ENCODE measurements at regions not wholly inside any gene's neighbourhood (a gene's known extent, or its start where the extent isn't known, plus 50 kb on each side); places are given as distances from the start of the nearest gene placed in this dataset.
"Not testable (repeated sequence)": the region's sequence is repeated elsewhere in the genome, so short reads cannot be mapped to it uniquely, and the experiment has no call there.

DNA sequence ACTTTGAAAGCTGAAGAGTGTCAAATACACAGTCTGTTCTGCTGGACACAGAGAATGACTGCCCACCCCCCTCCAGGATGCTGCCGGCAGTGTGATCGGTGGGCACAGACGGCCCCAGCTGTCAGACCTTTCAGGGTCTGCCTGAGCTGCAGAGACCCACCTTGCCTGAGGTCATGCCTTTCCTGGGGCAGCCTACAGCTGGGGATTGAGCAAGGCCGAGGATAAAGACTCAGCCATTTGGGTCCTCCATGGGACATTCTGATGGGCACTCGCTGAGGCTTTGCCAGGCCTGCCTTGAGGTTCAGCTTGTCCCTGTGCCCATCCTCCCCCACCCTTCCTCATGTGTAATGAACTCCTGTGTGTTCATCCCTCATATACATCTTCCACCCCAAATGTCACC, 102.3 kb upstream of the SMAD3 start:
- DNase-seq (ENCODE audit: low spot score), result no peak

DNA sequence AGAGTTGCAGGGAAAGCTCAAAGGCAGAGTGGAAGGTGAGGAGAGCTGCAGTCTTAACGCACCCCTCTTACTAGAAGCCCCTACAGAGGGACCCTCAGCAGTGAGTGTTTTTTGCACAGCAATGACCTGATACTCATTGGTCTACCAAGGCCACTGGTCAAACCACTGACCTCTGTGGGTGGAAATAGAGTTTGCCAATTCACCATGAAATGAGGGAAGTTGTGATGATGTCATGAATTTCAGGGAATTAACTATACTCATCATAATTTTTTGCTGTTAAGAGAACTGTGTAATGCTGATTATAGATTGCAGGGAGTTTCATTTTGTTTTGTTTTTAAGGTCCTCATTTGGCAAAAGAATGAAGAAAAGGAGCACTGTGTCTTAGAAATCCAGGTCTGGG, 101.7 kb upstream of the SMAD3 start:
- no peak for DNase-seq (ENCODE audit: low spot score)

DNA sequence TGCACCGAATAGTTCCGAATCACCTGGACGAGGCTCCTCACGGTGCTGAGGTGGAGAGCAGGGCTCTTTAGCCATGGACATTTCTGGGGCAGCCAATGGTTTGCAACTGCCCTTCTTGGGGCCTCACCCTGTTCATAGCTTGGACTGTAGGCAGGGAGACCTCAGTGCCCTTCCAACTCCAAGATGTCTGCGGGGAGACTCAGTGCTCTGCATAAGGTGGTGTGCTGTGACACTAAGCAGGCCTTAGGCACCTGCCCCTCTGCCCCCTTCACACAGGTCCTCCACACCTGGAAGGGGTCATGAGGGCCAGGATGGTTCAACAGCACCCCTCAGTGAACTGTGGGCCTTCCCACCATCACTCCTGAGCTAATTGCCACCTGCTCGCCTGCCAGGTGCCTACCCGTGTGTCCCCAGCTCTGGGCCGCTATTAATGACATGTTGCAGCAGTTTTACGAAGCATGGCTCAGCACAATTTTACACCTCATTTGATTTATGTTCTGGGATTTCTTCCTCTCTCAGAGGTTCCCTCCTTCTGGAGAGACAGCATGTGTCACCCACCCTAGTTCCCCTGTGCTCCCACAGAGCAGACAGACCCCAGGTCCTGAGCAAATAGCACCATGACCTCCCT, 101.2 kb upstream of the SMAD3 start:
- DNase-seq (ENCODE audit: low spot score), result no peak

DNA sequence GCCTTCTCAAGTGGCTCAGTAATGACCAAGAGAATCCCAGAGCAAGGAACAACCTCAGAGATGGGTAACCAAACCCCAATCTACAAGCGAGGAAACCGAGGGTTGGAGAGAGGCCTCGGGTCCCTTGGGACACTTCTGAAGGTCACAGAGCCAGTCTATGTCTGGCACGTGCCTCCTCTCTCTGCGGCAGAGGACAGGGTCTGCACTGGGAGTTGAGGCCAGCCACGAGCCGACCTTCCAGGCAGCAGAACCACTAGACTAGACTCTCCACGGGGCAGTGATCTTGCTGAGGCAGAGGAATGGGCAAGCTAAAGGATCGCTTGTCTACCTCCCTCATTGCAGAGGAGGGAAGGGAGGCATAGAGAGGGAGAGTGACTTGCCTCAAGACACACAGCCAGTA, 100.6 kb upstream of the SMAD3 start:
- no peak for DNase-seq (ENCODE audit: low spot score)

DNA sequence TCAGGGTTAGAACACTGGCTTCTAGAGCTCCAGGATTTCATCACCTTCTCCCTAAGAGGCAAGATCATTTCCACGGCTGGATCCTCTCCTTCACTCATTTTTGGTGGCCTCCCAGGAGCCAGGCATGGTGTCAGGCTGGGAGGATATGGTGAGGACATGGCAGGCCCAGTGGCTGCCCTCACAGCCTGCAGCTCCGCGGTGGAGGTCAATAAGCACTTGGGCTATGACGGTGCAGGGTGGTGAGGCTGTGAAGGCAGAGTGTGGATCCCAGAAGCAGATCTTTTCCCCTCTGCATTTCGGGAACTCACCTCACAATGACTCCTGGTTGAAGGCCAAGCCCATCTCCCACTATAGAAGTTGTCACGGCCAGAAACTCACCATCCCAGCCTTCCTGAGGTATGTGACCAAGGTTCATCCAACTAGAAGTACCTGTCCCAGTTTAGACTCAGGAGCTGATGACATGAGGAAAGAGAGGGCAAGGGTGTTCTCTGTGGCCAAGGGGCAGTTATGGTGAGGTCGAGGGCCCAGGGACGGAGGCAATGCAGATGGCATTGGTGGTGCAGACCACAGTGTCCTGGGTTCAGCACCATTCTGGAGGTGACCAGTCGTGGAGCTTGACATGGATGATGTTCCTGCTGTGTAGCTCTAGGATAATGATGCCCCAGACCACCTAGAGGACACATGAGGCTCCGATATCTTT, 100.1 kb upstream of the SMAD3 start:
- no peak for DNase-seq (ENCODE audit: low spot score)

DNA sequence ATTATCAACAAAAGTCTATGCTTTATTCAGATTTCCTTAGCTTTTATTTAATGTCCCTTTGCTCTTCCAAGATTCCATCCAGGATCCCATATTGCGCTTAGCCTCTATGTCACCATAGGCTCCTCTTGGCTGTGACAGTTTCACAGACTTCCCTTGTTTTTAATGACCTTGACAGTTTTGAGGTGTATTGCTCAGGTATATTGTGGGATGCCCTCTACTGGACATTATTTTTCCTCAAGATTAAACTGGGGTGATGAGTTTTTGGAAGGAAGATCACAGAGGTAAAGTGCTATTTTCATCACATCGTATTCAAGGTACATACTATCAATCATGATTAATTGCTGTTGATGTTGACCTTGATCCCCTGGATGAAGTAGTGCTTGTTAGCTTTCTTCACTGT, 99.1 kb upstream of the SMAD3 start:
- no peak for DNase-seq (ENCODE audit: low spot score)

DNA sequence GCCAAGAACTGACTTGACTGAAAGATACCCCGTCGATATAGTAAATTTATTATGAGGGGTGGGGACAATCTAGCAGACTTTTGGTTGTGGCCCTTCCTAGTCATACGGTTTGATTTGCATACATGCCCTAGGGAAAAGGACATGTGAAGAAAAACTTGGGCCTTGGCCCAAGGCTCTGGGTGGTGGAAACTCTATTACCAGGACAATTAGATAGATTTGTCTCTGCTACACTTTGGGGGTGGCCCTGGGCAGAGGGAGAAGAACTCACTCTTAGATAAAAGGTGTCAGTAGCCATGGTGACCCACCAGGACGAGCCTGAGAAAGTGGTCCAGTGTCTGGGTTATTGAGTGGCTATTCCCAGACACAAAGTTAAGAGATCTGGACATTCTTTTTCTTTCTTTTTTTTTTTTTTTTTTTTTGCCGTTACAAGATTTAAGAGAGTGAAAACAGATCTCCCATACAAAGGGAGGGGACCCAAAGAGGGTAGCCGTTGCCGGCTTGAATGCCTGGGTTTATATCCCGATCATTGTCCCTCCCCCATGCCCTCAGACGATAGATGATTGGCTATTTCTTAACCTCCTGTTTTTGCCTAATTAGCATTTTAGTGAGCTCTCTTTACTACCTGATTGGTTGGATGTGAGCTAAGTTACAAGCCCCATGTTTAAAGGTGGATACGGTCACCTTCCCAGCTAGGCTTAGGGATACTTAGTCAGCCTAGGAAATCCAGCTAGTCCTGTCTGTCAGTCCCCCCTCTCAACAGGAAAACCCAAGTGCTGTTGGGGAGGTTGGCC, 96.4 kb upstream of the SMAD3 start:
- DNase-seq (ENCODE audit: low spot score), result no peak

DNA sequence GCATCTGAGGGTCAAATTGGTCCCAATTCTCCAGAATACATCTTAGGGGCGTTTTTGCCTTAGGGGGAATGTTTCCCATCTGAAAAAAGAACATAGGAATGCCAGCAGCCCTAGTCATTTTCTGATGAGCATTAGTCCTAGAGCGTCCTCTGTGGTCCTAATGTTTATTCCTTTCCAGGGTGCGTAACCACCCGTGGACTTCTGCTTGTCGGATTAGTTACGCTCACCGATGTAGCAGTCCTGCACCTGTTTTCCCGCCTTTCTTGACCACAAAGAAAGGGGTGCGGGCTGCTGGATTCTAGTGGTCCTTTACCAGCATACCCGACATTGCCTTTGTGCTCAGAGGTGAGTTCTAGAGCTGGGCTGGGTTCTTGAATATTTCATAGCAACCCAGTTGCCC, 91.3 kb upstream of the SMAD3 start:
- not testable (repeated sequence) for DNase-seq (ENCODE audit: low spot score)

DNA sequence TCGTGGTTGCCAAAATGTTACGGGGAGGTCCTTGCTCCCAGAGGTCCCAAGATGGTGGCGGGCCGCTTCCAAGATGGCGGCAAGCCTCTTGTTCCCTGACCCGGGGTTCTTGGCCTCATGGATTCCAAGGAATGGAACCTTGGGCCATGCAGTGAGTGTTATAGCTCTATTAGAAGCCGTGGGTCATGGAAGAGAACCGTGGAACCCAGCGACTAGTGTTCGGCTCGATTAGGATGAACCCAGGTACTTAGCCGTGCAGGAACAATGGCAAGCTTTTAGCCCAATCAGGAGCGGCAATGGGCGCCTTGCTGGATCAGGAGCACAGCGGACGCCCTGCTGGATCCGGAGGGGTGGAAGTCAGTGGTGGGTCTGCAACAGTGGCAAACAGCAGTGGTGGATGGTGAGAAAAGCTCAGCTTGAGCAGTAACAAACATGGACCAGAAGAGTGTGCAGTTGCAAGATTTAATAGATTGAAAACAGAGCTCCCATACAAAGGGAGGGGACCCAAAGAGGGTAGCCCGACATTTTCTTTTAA, 89.2 kb upstream of the SMAD3 start:
- DNase-seq (ENCODE audit: low spot score), result not testable (repeated sequence)

DNA sequence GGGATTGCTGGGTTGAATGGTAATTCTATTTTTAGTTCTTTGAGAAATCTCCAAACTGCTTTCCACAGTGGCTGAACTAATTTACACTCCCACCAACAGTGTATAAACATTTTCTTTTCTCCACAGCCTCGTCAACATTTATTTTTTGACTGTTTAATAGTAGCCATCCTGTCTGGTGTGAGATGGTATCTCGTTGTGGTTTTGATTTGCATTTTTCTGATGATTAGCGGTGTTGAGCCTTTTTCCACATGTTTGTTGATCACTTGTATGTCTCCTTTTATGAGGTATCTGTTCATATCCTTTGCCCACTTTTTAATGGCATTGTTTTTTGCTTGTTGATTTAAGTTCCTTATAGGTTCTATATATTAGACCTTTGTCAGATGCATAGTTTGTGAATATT, 85.1 kb upstream of the SMAD3 start:
- DNase-seq (ENCODE audit: low spot score), result not testable (repeated sequence)

DNA sequence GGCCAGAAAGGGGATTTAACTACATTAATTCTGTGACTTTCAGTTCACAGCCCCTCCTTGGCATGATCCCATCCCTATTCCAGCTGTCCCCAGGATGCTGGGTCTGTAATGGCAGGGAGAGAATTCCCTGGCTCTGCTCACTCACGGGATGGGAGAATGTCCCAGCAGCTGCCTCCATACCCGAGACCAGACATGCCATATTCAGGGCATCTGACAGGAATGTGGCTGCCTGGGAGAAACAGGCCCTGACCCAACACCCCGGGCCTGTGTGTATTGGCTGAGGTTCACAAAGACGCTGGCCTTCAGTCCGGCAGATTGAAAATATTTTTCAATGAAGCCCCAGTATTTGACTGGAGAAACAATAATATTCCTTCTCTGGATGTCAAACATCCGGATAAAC, 83.6 kb upstream of the SMAD3 start:
- DNase-seq (ENCODE audit: low spot score), result no peak

DNA sequence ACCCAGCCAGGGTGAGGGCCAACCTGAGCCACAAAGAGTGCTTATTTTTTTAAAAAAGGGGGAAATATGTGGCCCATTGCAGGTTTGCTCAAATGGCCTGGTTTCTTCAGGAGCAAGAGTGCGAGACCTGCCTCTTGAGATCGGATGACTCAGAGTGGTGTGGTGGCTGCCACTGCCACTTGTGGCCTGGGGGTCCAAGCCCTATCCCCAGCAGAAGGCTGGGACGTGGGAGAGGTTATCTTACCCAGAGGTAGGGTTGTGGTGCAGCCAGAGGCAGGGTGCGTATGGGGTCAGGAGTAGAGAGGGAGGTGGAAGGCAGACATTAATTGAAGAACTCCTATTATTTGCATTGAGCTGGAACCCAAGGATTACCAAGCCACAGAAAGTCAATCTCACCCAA, 83.2 kb upstream of the SMAD3 start:
- no peak for DNase-seq (ENCODE audit: low spot score)

DNA sequence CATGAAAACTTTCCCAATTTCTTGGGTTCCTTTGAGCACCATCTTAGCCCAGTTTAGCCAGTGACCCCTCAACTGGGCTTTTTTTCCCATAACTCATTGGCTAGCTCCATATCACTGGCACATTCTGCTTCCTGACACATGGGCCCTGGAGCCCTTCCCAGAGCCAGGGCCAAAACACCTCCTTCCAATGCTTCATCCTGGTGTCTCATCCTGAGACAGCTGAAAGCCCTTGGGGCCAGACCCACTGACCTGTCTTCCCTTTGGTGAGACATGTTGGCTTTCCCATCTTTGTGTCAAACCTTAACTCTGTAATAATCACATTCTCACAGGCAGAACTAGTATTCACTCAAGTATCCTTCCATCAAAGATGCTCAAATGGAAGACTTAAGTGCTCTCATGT, 82.6 kb upstream of the SMAD3 start:
- DNase-seq (ENCODE audit: low spot score), result no peak

DNA sequence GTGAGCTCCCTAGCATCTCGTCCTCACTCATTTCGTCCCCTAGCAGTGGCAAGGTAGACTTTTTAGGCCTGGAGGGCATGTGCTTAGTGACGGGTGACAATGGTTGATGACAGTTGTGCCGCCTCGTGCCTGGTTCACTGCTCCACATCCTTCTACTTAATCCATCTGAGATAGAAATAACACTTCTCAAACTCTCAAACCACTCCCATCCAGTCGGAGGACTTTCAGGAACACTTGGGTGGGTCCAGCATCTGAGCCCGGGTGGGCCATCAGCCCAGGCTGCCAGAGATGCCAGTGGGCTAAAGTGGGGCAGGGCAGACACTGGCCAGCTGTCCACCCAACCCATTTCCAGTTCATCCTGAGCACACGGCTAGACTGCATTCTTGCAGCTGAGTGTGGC, 79.7 kb upstream of the SMAD3 start:
- no peak for DNase-seq (ENCODE audit: low spot score)

DNA sequence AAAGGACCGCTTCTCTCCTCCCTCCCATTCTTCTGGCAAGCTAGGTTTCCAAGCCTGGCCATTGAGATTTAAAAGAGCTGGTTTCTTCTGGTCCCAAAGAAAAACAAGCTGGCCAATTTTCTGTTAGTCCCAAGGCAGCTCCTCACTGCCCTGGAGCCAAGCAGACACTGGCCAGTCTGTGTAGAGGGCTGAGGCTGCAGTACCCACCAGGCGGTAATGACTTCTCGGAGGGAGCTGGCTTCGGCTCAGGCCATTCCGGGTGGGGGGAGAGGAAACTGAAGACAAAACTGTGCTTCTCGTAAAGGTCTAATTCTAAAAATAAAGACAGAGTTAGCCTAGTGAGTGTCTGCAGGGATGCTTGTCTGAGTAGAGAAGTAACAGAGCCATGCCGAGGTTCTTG, 78.5 kb upstream of the SMAD3 start:
- DNase-seq (ENCODE audit: low spot score), result no peak

DNA sequence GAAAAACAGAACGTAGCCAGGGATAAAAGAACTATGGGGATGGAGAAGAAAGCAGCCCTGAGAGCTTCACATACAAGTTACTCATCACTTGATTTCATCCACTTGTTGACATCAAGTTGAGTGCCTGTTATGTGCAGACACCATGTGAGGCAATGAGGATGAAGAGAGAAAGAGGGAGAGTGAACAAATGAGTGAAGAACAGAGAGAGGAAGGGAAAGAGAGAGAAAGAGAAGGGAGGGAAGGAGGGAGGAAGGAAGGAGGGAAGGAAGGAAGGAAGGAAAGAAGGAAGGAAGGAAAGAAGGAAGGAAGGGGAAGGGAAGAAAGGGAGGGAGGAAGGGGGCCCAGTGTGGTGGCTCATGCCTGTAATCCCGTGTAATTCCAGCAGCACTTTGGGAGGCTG, 72.3 kb upstream of the SMAD3 start:
- no peak for DNase-seq (ENCODE audit: low spot score)

DNA sequence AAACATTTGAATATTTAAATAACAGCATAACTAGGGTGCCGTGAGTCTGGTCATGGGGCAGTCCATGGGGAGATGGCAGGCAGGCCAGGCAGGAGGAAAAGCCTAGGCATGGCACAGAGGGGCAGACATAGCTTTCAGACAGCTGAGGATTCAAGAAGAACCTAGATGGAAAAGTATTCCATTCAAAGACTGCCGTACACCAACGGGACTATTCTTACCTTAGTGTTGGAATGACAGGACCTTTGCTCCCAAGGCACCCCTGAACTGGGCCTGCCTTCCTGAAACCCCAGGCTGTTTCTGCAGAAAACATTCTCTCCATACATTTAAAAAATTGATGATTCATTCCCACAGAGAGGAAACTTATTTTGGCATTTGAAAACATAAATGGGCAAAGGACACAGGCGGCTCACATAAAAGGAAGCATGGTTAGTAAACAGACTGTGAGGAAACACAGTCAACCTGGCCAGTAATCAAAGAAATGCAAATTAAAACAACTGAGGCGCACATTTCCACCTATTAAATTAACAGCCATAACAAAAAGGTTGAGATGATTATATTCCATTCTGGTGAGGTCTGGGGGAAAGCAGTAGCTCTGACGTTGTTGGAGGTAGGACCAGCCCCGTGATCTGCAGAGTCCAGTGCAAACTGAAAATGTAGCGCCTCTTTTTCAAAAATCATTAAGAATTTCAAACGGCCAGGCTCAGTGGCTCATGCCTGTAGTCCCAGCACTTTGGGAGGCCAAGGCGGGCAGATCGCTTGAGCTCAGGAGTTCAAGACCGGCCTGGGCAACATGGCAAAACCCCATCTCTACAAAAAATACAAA, 71.3 kb upstream of the SMAD3 start:
- DNase-seq (ENCODE audit: low spot score), result no peak

DNA sequence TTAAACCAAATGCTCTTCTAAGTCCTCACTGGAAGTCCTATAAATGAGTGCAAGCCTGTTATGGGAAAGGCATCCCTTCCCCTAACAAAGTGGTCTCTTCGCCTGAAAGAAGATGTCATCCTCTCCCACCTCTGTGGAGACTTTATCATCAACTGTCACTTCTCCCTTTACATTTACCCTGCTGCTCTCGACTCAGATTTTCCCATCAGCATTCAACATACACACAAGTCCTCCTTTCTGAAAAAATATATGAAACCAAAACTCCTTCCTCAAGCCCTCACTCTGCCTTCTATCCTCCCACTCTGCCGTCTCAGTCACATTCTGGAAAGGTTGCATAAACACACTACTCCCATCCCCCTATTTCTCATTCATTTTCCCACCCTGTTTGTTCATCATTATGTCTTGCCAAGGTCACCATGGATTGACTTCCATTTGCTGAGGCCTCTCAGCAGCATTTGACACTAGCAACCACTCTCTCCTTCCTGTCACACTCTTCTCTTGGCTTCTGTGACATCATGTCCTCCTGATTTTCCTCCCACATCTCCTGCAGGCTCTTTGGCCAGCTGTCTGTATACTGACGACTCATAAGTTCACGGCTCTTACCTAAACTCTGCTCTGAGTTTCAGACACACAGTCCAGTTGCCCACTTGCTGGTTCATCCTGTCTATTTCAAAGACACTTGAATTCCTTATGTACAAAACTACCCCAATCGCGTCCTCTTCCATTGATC, 70.3 kb upstream of the SMAD3 start:
- no peak for DNase-seq (ENCODE audit: low spot score)

DNA sequence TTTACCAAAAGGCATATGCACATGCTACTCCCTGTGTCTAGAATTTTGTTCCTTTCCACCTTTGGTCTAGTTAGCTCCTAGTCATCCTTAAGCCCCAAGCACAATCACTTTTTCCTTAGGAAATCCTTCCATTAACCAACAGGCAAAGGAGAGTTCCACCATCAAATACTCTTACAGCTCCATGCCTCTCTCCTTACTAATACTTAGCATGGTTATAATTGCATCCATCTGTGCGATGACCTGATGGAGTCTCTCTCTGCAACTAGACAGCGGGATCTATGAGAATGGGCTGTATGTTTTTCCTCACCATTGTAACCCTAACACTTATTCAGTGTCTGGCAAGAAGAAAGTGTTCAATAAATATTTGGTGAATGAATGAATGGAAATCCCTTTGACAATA, 69.3 kb upstream of the SMAD3 start:
- DNase-seq (ENCODE audit: low spot score), result no peak

DNA sequence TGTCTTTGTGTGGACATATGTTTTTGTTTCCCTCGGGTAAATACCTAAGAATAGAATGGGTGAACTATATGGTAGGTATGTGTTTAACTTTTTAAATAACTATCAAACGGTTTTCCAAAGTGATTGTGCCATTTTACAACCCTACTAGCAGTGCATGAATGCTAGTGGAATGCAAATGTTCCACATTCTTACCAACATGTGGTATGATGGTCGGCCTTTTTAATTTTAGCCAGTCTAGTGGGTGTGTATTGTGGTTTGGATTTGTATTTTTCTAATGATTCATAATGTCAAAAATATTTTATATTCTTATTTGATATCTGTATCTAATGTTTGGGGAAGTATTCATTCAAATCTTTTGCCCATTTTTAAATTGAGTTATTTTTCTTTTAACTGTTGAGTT, 68.2 kb upstream of the SMAD3 start:
- no peak for DNase-seq (ENCODE audit: low spot score)

DNA sequence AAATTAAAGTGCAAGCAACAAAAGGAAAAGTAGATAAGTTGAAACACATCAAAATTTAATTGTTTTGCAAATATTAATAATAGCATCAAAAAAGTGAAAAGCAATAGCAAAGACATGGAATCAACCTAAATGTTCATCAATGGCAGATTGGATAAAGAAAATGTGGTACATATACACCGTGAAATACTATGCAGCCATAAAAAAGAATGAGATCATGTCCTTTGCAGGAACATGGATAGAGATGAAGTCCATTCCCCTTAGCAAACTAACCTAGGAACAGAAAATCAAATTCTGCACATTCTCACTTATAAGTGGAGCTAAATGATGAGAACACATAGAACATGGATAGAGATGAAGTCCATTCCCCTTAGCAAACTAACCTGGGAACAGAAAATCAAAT, 67.2 kb upstream of the SMAD3 start:
- DNase-seq (ENCODE audit: low spot score), result not testable (repeated sequence)

All from mucosa of gallbladder (tissue), 1 donor.